HG02759 (cell line): ENCODE measurements at regions not wholly inside any gene's neighbourhood (a gene's known extent, or its start where the extent isn't known, plus 50 kb on each side); places are given as distances from the start of the nearest gene placed in this dataset.

Experiments used
- ATAC-seq: cut with Tn5 transposase; IDR thresholded peaks from one replicate; pipeline ENCODE4 v1.9.1; 2021; ENCODE audit warnings: mild to moderate bottlenecking, moderate library complexity; ENCODE audit not compliant: unreplicated experiment

DNA sequence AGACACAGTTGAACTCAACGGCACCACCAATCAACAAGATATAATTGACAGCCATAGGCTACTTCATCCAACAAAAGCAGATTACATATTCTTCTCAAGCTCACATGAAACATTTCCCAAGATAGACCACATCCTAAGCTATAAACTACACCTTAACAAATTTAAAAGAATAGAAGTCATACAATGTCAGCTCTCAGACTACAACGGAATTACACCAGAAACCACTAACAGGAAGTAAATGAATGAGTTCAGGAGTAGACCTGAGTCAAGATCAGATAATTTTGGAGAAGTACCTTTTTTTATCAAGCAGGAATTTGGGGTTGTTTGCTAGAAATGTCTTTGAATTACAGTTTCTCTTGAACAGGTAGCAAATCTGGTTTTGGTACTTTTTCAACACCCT lies 237.8 kb downstream of the TBX18 start:
- ATAC-seq = no peak

DNA sequence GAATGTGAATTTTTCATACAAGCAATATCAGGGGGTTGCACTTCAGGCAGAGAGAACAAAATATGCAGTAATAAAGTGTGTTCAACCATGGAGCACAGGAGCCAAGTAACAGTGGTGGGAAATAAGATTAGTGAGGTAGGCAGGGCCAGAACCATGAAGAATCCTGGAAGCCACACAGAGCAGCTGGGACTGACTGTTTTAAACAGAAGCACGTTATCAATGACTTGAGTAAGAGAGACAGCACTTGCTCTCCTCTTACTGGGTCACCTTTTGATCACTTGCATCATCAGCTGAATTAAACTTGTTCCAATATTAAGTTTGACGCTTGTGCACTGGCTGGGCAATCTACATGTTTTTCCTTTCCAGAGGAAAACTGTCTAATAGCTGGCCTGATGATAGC lies 238.5 kb downstream of the TBX18 start:
- no peak for ATAC-seq

- no peak for ATAC-seq
These were observed 239.8 kb downstream of the TBX18 start for GRCh38 chr6:84524636-84525035.

GRCh38 chr6:84522135-84522549 lies 242.3 kb downstream of the TBX18 start:
- ATAC-seq = no peak

- ATAC-seq = no peak
These were observed 242.9 kb downstream of the TBX18 start for GRCh38 chr6:84521511-84521910.

DNA sequence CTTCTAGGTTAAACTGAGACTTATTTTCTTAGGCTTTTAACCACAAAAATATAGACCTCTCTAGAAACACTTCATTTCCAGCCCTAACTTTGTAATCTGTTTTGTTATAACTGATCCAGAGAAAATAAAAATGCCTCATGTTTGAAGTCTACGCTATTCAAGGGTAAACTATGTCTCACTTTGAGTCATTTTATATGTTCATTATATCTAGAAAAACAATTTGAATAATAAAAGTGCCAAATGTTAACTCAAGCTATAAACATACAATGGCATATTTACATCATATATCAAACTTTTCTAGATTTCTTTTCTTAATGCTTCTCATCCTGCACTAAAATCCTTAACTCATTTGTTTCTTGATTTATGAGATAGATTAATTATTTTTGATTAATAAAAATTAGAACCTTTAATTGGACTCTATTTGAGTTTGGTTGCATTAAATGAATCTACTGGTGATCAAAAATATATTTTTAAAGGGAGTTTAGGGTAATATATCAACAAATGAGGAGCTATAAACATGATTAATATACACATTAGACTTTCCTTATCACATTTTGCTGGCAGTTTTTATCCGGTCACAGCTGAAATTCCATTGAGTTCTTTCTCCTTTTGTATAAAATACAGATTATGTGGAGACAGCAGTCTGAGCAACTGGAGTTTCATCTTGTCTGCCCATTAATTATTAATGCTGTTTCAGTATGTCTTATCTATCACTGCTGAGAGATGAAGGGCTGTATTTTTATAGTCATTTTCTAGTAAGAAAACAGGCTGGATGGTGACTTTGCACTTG lies 246.5 kb downstream of the TBX18 start:
- ATAC-seq = no peak

DNA sequence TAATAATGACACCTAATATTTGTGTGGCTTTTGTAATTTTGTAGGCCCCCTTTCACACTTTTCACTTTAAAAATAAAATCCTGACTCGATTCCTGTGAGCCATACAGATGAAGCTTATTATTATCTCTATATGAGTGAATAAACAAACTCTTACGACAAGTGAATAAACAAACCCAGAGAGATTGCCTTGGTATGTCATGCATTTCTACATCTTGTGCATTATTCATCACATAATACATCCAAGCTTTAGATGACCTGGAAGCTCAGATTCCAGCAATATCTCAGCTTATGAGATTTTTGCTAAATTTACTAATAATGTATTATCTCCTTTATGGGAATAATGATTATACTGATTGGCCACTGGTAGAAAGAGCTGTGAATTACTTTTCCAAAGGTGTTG lies 248.2 kb downstream of the TBX18 start:
- no peak for ATAC-seq

DNA sequence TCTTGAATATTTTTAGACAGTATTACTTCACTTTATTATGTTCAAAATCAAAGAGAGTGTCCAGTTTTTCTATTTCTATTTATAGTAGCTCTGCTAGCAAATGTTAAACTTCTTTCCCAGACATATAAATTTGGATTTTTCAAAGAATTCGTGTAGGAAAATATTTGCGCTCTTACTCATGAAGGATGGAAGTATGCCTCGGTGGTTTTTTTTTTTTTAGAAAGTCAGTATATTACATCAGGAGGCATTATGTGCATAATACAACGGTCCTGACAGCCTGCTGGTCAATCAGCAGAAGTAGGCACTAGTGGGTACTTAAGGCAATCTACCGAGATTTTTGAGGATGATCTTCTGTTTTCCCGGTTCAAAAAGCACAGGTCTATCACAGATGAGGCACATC lies 249.3 kb downstream of the TBX18 start:
- ATAC-seq = no peak

DNA sequence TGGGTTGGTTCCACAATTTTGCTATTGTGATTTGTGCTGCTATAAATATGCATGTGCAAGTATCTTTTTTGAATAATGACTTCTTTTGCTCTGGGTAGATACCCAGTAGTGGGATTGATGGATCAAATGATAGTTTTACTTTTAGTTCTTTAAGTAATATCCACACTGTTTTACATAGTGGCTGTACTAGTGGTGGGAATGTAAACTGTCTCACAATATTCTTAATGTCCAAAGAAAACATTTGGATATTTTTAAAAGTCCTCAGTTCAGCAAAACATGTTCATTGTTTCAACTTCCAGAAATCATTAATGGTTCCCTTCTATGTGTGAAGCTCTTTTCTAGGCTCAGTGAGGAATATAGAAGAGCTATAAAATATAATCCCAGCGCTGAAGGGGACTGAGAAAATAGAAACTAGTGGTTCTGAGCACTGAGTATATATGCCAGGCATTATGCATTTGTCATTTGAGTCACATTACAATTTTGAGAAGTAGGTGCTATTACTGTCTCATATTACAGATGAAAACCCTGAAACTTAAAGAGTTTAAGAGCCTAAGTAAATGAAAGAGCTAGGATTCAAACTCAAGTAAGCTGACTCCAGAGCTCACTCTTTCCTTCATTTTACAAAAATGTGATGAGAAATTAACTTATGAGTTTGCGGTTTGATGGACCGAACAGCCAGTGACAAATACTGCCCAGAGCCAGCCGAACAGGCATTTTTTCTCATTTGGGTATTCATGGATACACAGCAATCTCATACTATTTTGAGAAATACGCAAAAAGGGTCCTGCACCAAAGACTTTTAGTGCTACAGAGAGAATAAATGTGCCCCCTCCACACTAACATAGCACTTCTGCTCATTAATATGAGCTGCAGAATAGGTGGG lies 250.1 kb downstream of the TBX18 start:
- ATAC-seq = no peak

- ATAC-seq = no peak
These were observed 252.0 kb downstream of the TBX18 start for GRCh38 chr6:84512391-84512790.

- no peak for ATAC-seq
These were observed 252.5 kb downstream of the TBX18 start for GRCh38 chr6:84511929-84512328.

DNA sequence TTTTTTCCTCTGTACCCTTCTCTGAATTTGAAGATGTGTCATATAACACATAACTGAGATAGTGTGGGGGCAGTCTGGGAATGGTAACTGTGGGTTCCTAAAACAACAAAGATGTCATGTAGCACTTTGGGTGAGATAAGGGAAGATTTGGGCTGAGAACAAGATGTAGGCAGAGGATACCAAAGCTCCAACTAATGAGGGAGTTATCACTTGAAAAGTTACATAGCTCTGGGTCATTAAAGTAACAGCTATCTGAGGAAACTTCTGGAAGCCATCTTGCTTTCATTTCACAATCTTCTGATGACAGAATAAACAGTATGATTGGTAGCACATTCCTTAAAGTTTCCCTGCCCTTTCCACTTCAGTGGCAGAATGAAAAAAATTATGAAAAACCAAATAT lies 255.4 kb downstream of the TBX18 start:
- ATAC-seq = no peak

- no peak for ATAC-seq
These were observed 256.1 kb downstream of the TBX18 start for GRCh38 chr6:84508334-84508733.

DNA sequence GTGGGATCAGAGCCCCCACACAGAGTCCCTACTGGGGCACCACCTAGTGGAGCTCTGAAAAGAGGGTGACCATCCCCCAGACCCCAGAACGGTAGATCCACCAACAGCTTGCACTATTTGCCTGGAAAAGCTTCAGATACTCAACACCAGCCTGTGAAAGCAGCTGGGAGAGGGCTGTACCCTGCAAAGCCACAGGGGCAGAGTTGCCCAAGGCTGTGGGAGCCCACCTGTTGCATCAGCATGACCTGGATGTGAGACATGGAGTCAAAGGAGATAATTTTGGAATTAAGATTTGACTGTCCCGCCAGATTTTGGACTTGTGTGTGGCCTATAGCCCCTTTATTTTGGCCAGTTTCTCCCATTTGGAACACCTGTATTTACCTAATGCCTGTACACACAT lies 260.4 kb downstream of the TBX18 start:
- ATAC-seq = no peak

- ATAC-seq = no peak
These were observed 263.1 kb downstream of the TBX18 start for GRCh38 chr6:84501315-84501714.

- ATAC-seq = no peak
These were observed 263.7 kb downstream of the TBX18 start for GRCh38 chr6:84500726-84501125.

DNA sequence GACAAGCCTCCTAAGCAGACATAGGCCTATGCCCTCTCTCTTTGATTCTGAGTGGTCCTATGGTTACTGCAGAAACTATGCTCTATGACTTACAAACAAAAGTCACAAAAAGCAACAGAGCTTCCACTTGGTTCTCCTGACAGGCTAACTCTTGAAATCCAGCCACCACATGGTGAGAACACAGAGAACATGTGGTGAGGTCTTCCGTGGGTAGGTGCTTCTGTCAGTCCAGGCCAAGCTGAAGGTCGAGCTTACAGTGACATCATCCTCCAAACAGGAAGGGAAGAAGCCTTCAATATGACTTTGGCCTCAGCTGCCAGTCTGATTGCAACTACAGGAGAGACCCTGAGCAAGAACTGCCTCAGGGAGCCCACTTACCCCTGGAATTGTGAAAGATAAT lies 265.5 kb downstream of the TBX18 start:
- ATAC-seq = no peak

DNA sequence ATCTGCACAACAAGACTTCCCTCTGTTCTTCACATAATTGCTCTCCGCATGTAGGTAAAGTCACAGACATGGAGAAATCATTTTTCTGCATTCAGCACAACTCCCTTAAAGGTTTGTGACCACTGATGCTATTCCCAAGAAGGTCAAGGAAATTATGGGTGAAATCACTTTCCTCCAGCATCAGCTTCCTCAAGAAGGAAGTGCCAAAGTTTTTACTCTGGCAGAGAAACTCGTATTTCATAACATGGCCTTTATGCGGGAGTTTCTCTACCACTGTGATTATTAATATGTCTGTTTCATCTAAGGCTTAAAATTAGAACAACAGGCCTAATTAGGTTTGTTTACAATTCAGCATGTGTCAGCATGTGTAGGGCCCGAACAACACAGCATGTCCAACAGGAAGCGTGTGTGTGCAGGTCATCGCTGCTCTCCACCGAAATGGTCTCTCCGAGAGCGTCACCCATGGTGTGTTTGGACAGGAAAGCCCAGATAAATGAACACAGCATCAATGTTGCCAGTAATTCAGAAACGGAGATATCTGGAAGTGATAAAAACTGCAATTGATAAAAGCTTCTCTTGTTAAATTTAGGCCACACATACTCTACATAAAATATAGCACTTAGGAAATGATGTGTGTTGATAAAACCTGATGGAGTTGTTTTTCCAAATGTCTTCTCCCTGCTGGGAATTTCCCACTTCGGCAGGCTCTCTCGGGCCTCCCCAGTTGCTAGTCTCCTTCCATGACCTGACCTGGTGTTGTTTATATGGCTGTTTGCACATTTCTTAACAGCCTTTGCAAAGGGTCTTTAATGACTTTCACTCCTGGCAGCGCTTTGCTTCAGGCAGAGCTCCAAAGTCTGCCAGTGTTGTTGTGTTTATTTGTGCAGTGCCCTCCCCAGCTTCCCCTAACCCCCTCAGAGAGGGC lies 265.1 kb upstream of the CEP162 start:
- no peak for ATAC-seq

- ATAC-seq = no peak
These were observed 262.2 kb upstream of the CEP162 start for GRCh38 chr6:84489598-84489997.

DNA sequence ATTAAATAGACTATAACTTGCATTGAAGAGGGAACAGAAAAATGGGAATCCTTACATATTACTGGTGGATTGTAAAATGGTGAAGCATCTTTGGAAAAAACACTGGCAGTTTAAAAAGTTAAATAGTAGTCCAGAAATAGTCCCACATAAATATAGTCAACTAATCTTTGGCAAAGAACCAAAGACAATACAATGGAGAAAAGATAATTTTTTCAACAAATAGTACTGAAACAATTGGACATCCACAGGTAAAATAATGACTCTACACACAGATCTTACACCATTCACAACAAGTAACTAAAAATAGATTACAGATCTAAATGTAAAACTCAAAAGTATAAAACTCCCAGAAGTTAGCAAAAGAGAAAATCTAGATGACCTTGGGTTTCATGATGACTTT lies 259.1 kb upstream of the CEP162 start:
- no peak for ATAC-seq

DNA sequence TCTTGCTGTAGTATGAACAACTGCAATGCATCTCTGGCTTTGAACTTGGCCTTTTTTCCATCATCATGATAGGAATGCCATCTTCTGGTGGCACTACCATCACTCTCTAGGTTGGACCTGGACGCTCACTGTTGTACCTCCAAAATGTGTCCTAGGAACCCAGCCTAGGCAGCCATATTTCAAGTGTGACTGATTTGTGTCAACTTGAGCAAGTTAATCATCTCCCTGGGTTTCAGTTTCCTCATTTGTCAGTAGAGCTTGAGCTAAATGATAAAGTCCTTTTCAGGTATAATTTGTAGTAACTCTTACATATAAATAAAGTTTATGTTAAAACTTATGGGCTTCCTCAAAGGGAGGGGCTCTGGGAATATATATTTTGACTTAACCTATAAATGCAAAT lies 241.7 kb upstream of the CEP162 start:
- ATAC-seq = no peak
